ENCODE measurements at regions not wholly inside any gene's neighbourhood (a gene's known extent, or its start where the extent isn't known, plus 50 kb on each side); places are given as distances from the start of the nearest gene placed in this dataset.

GRCh38 chr10:63915240-63915639, 394.0 kb downstream of the REEP3 start:
- TF ChIP-seq CTCF (IDR thresholded peaks at IDR 0.05) (no peak), EP300 (IDR thresholded peaks at IDR 0.05) (no peak), POLR2A (IDR thresholded peaks at IDR 0.05) (no peak)
